Psoas muscle (tissue), 7 donors: ENCODE measurements at regions not wholly inside any gene's neighbourhood (a gene's known extent, or its start where the extent isn't known, plus 50 kb on each side); places are given as distances from the start of the nearest gene placed in this dataset.

ENCODE experiments used
- ATAC-seq, 4 donors: fragments of 200-7000 bp; cut with Tn5 transposase; one replicate each; pipeline ENCODE4 v1.9.1; 2020; ENCODE audit warnings: moderate library complexity in 3 of 4, mild to moderate bottlenecking in 2 of 4
- DNase-seq, 2 donors: peaks; one replicate each; pipeline ENCODE4 v3.0.0-alpha.2; 2020
- H3K27ac ChIP-seq: fragments of 200-600 bp; one replicate; pipeline ENCODE4 v1.8.0; 2022
- H3K27me3 ChIP-seq, 3 donors: fragments of 200-600 bp in 1 of 3; one replicate each; pipeline versions ENCODE4 v1.6.1 to v1.8.0; 2013 to 2022; ENCODE audit warnings: low read length in 2 of 3, mild to moderate bottlenecking in 2 of 3, moderate library complexity in 1 of 3; ENCODE audit not compliant: insufficient read depth in 3 of 3
- H3K36me3 ChIP-seq, 2 donors: fragments of 200-600 bp in 1 of 2; one replicate each; pipeline versions ENCODE4 v1.6.1 to v1.8.0; 2013 to 2022; ENCODE audit warnings: low read depth in 1 of 2, mild to moderate bottlenecking in 1 of 2, moderate library complexity in 1 of 2; ENCODE audit not compliant: insufficient read depth in 1 of 2
- H3K4me1 ChIP-seq: fragments of 200-600 bp; one replicate; pipeline ENCODE4 v1.8.0; 2022
- H3K4me3 ChIP-seq: fragments of 200-600 bp; one replicate; pipeline ENCODE4 v1.8.0; 2022; ENCODE audit warnings: mild to moderate bottlenecking
- H3K9me3 ChIP-seq: fragments of 200-600 bp; one replicate; pipeline ENCODE4 v1.8.0; 2022
- WGBS, 3 donors: extraction: QIAGEN DNeasy Blood & Tissue Kit; methylation state at CpG; one replicate each; pipeline versions ENCODE4 v1.1.6 to v1.1.7; 2013; 5-methylcytosine and 5-hydroxymethylcytosine counted together
- intact Hi-C, 2 donors: fragments of 100-400 bp; cut with DNase I; formaldehyde crosslinking; loops; one replicate each; pipeline versions ENCODE4 v1.11.0 to v1.14.2; 2022
- TF ChIP-seq, protein P1 (sequence below): fragments of 200-600 bp; IDR thresholded peaks from one replicate; pipeline ENCODE4 v1.8.0; 2022; ENCODE audit warnings: antibody characterized with exemption
- donor health status: healthy with polysubstance abuse.
- donor health status: DM: no; HTN: no; CAD: no; lungs with moderate emphysema.
- donor health status: Bipolar disorder and iron deficiency.
- donor health status: healthy.
- donor health status: DM: yes; HTN: yes; CAD: no.
- donor health status: DM: no; HTN: no; CAD: no.
- donor health status: DM: yes; HTN: yes; CAD: no.

GRCh38 chr11:92511522-92512203 is 287.0 kb downstream of the FAT3 start:
- Histone ChIP-seq H3K4me1 (no peaks in the 10 kb centered on the region), H3K27me3 (peaks cover 0 to 2% (median 0%) of the 10 kb centered on the region in 3 donors), H3K36me3 (no peaks in the 10 kb centered on the region), H3K4me3 (no peak overlapping the region), H3K27ac (no peak overlapping the region), H3K9me3 (no peaks in the 10 kb centered on the region)
- ATAC-seq = no peak
- 49 to 54% (median 50%) methylated on average over 1 of the region's 1 CpG for WGBS, 3 donors
- TF ChIP-seq, protein P1, sequence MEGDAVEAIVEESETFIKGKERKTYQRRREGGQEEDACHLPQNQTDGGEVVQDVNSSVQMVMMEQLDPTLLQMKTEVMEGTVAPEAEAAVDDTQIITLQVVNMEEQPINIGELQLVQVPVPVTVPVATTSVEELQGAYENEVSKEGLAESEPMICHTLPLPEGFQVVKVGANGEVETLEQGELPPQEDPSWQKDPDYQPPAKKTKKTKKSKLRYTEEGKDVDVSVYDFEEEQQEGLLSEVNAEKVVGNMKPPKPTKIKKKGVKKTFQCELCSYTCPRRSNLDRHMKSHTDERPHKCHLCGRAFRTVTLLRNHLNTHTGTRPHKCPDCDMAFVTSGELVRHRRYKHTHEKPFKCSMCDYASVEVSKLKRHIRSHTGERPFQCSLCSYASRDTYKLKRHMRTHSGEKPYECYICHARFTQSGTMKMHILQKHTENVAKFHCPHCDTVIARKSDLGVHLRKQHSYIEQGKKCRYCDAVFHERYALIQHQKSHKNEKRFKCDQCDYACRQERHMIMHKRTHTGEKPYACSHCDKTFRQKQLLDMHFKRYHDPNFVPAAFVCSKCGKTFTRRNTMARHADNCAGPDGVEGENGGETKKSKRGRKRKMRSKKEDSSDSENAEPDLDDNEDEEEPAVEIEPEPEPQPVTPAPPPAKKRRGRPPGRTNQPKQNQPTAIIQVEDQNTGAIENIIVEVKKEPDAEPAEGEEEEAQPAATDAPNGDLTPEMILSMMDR = no peak
- DNase-seq = no peak
- intact Hi-C loops = no loop called here

GRCh38 chr11:92512204-92512569 is 287.6 kb downstream of the FAT3 start:
- H3K27ac ChIP-seq = no peak overlapping the region
- H3K36me3 ChIP-seq = no peaks in the 10 kb centered on the region
- ATAC-seq (no peak), DNase-seq (no peak)
- no peak overlapping the region for H3K4me3 ChIP-seq
- TF ChIP-seq, protein P1 = no peak
- H3K27me3 ChIP-seq = peaks cover 0 to 2% (median 0%) of the 10 kb centered on the region in 3 donors
- intact Hi-C loops = no loop called here
- H3K4me1 ChIP-seq = no peaks in the 10 kb centered on the region
- H3K9me3 ChIP-seq = no peaks in the 10 kb centered on the region

DNA sequence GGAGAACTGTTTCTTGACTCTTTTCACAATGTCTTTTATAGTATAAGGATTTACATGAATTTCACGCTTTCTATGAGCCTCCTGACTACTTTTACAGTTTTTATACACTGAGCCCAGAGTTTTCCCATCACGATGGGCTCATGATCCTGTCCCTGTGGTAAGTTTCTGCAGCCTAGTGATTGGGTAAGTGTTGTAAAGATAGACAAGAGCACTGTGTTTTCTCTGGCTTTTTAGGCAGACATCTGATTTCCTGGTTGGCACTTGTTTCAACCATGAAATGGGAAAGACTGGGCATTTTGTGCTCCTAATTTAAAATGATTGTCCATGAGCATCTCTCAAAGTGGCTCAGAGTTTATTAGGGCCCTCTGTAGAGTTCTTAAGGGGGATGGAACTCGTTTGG is 299.0 kb downstream of the FAT3 start:
- Histone ChIP-seq H3K27me3 (no peaks in the 10 kb centered on the region), H3K4me1 (no peaks in the 10 kb centered on the region), H3K27ac (no peak overlapping the region), H3K36me3 (no peaks in the 10 kb centered on the region), H3K4me3 (no peak overlapping the region), H3K9me3 (no peaks in the 10 kb centered on the region)
- no peak for DNase-seq
- TF ChIP-seq, protein P1 = no peak
- no peak for ATAC-seq
- WGBS, 3 donors = 42 to 48% (median 42%) methylated on average over 3 of the region's 3 CpGs
- intact Hi-C loops = no loop called here

DNA sequence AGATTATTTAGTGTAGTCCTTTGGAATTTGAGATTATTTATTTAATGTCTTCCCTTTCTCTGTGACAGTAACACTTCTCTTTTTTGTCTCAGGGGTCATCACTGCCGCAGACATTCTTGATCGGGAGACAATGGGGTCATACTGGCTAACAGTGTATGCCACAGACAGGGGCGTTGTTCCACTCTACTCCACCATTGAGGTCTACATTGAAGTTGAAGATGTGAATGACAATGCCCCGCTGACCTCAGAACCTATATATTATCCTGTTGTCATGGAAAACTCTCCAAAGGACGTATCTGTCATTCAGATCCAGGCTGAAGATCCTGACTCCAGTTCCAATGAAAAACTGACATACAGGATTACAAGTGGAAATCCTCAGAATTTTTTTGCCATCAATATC is 299.9 kb downstream of the FAT3 start:
- intact Hi-C loops = no loop called here
- ATAC-seq (no peak), DNase-seq (no peak)
- no peak overlapping the region for H3K4me3 ChIP-seq
- no peaks in the 10 kb centered on the region for H3K27me3 ChIP-seq
- no peaks in the 10 kb centered on the region for H3K4me1 ChIP-seq
- H3K9me3 ChIP-seq = no peaks in the 10 kb centered on the region
- H3K36me3 ChIP-seq = no peaks in the 10 kb centered on the region
- WGBS, 3 donors = 92 to 96% (median 94%) methylated on average over 5 of the region's 5 CpGs
- TF ChIP-seq, protein P1 = no peak
- H3K27ac ChIP-seq = no peak overlapping the region

- intact Hi-C loops = no loop called here
- H3K9me3 ChIP-seq = no peaks in the 10 kb centered on the region
- TF ChIP-seq, protein P1 = no peak
Measured at GRCh38 chr11:92527467-92527866, 302.8 kb downstream of the FAT3 start.

More at GRCh38 chr11:92527467-92527866, 302.8 kb downstream of the FAT3 start:
- H3K4me3 ChIP-seq = no peak overlapping the region
- no peak for ATAC-seq
- H3K4me1 ChIP-seq = no peaks in the 10 kb centered on the region
- H3K27me3 ChIP-seq = no peaks in the 10 kb centered on the region
- H3K36me3 ChIP-seq = no peaks in the 10 kb centered on the region
- no peak overlapping the region for H3K27ac ChIP-seq
- no peak for DNase-seq
